H1 (cell line): ENCODE measurements at regions not wholly inside any gene's neighbourhood (a gene's known extent, or its start where the extent isn't known, plus 50 kb on each side); places are given as distances from the start of the nearest gene placed in this dataset.

Experiments used
- EP300 ChIP-seq, 2 experiments: IDR thresholded peaks; 1 replicate in 1 of 2; 2 replicates in 1 of 2; pipeline ENCODE4 v1.6.1; 2011 to 2012; ENCODE audit warnings: low read depth in 2 of 2, low read length in 2 of 2, mild to moderate bottlenecking in 2 of 2, borderline replicate concordance in 1 of 2, inconsistent platforms in 1 of 2, moderate library complexity in 1 of 2
- POLR2A ChIP-seq, 2 experiments: IDR thresholded peaks; 1 replicate in 1 of 2; 2 replicates in 1 of 2; pipeline ENCODE4 v1.6.1; 2011; ENCODE audit warnings: low read depth in 2 of 2, low read length in 2 of 2, mild to moderate bottlenecking in 2 of 2; ENCODE audit errors: control extremely low read depth in 1 of 2
- RFX5 ChIP-seq: IDR thresholded peaks from 2 replicates; pipeline ENCODE4 v1.6.1; 2011; ENCODE audit warnings: low read depth, low read length, improper control_type of control experiment, borderline replicate concordance
- SUZ12 ChIP-seq: fragments of 200-600 bp; sonication (generic); IDR thresholded peaks from 2 replicates; pipeline ENCODE4 v1.6.1; 2012; ENCODE audit warnings: mild to moderate bottlenecking, inconsistent platforms, low read length, moderate library complexity, mixed read lengths
- TAF1 ChIP-seq: IDR thresholded peaks from 2 replicates; pipeline ENCODE4 v1.6.1; 2011; ENCODE audit warnings: mild to moderate bottlenecking, low read depth, low read length
- YY1 ChIP-seq: IDR thresholded peaks from 2 replicates; pipeline ENCODE4 v1.6.1; 2011; ENCODE audit warnings: low read depth, mild to moderate bottlenecking, low read length
- TF ChIP-seq, protein P1 (sequence below), 3 experiments: IDR thresholded peaks; 1 replicate in 2 of 3; 2 replicates in 1 of 3; pipeline versions ENCODE4 v1.5.1 to v1.6.1; 2011; ENCODE audit warnings: low read length in 3 of 3, mild to moderate bottlenecking in 3 of 3, inconsistent platforms in 2 of 3, low read depth in 1 of 3, moderate library complexity in 1 of 3; ENCODE audit not compliant: insufficient read depth in 1 of 3; ENCODE audit errors: control extremely low read depth in 1 of 3
- TF ChIP-seq, protein P2 (sequence below): IDR thresholded peaks from 2 replicates; pipeline ENCODE4 v1.6.1; 2011; ENCODE audit warnings: low read depth, mild to moderate bottlenecking, low read length; ENCODE audit not compliant: insufficient read depth
- TF ChIP-seq, protein P3 (sequence below): IDR thresholded peaks from 2 replicates; pipeline ENCODE4 v1.6.1; 2012; ENCODE audit warnings: inconsistent platforms

DNA sequence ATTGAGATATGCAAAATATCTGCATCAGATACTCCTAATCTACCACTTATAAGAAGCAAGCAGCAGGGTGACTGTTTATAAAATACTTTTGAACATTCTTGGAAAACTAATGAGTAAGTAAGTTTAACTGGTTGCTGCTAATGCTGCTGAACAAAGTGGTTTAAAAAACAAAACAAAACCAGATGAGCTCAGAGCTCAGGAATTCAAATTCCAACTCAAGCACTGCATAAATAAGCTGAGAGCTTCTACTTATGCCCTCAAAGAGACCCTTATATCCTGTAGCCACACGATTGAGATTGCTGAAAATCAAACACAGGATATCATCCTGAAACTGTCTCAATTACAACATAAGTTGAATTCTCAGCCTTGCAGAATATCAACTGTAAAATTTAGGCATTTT, 62.3 kb upstream of the NYAP2 start:
- TF ChIP-seq RFX5 (no peak), YY1 (no peak), POLR2A (IDR thresholded peaks at IDR 0.05; ENCODE audit: control extremely low read depth in 1 of 2, low read depth in 2 of 2, low read length in 2 of 2) (no peak), EP300 (IDR thresholded peaks at IDR 0.05; ENCODE audit: borderline replicate concordance in 1 of 2, low read depth in 2 of 2, low read length in 2 of 2) (no peak), SUZ12 (no peak), TAF1 (no peak)
- TF ChIP-seq, protein P1, sequence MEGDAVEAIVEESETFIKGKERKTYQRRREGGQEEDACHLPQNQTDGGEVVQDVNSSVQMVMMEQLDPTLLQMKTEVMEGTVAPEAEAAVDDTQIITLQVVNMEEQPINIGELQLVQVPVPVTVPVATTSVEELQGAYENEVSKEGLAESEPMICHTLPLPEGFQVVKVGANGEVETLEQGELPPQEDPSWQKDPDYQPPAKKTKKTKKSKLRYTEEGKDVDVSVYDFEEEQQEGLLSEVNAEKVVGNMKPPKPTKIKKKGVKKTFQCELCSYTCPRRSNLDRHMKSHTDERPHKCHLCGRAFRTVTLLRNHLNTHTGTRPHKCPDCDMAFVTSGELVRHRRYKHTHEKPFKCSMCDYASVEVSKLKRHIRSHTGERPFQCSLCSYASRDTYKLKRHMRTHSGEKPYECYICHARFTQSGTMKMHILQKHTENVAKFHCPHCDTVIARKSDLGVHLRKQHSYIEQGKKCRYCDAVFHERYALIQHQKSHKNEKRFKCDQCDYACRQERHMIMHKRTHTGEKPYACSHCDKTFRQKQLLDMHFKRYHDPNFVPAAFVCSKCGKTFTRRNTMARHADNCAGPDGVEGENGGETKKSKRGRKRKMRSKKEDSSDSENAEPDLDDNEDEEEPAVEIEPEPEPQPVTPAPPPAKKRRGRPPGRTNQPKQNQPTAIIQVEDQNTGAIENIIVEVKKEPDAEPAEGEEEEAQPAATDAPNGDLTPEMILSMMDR (IDR thresholded peaks at IDR 0.05; ENCODE audit: control extremely low read depth in 1 of 3, insufficient read depth in 1 of 3, low read depth in 1 of 3, low read length in 3 of 3) = no peak
- TF ChIP-seq, protein P2, sequence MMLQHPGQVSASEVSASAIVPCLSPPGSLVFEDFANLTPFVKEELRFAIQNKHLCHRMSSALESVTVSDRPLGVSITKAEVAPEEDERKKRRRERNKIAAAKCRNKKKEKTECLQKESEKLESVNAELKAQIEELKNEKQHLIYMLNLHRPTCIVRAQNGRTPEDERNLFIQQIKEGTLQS = no peak
- TF ChIP-seq, protein P3, sequence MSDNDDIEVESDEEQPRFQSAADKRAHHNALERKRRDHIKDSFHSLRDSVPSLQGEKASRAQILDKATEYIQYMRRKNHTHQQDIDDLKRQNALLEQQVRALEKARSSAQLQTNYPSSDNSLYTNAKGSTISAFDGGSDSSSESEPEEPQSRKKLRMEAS = no peak
